ENCODE measurements at regions not wholly inside any gene's neighbourhood (a gene's known extent, or its start where the extent isn't known, plus 50 kb on each side); places are given as distances from the start of the nearest gene placed in this dataset.

GRCh38 chr14:89540830-89541470, 123.9 kb upstream of the FOXN3 start:
- no peak for DNase-seq
- 84 to 85% methylated on average over 5 of the region's 5 CpGs for WGBS, 2 donors

DNA sequence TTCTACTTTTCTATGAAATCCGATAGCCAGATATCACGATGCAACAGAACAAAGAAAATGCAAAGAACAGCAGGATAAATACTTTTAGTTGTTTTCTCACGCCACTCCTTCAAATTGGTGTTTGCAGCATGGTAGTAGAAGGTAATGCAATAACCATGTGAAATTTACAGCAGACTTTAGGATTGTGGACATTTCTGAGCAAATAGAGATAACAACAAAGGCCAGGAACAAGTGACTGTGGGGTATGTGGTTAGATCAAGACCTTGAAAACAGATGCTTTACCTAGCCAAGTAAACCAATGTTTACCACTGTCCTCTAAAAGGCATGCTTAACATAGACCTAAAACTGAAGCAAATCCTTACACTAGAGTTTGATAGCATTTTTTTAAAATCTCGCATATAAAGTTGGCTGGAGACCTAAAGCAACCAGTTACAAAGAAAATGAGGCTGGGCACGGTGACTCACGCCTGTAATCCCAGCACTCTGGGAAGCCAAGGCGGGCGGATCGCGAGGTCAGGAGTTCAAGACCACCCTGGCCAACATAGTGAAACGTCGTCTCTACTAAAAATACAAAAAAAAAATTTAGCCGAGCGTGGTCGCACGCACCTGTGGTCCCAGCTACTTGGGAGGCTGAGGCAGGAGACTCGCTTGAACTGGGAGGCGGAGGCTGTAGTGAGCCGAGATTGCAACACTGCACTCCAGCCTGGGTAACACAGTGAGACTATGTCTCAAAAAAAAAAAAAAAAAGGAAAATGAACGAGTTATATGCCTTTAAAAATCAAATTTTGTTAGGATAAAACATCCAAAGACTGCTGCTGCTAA, 123.2 kb upstream of the FOXN3 start:
- Histone ChIP-seq H3K36me3 (ENCODE audit: low read depth, missing control alignments) (no peaks in the 10 kb centered on the region), H3K27me3 (no peaks in the 10 kb centered on the region), H3K27ac (no peak overlapping the region), H3K4me3 (no peak overlapping the region), H3K4me1 (no peaks in the 10 kb centered on the region), H3K9me3 (no peaks in the 10 kb centered on the region)
- no peak for TF ChIP-seq POLR2A (IDR thresholded peaks at IDR 0.05)
- TF ChIP-seq, protein P1, sequence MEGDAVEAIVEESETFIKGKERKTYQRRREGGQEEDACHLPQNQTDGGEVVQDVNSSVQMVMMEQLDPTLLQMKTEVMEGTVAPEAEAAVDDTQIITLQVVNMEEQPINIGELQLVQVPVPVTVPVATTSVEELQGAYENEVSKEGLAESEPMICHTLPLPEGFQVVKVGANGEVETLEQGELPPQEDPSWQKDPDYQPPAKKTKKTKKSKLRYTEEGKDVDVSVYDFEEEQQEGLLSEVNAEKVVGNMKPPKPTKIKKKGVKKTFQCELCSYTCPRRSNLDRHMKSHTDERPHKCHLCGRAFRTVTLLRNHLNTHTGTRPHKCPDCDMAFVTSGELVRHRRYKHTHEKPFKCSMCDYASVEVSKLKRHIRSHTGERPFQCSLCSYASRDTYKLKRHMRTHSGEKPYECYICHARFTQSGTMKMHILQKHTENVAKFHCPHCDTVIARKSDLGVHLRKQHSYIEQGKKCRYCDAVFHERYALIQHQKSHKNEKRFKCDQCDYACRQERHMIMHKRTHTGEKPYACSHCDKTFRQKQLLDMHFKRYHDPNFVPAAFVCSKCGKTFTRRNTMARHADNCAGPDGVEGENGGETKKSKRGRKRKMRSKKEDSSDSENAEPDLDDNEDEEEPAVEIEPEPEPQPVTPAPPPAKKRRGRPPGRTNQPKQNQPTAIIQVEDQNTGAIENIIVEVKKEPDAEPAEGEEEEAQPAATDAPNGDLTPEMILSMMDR (IDR thresholded peaks at IDR 0.05): no peak
- DNase-seq: no peak
- intact Hi-C loops (cut with DNase I; ENCODE audit: low total_unique reads): no loop called here
- 87 to 88% methylated on average over 20 of the region's 20 CpGs for WGBS, 2 donors

More at GRCh38 chr14:89540830-89541470, 123.9 kb upstream of the FOXN3 start:
- H3K4me1 ChIP-seq: no peaks in the 10 kb centered on the region
- TF ChIP-seq, protein P1 (IDR thresholded peaks at IDR 0.05): no peak
- TF ChIP-seq POLR2A (IDR thresholded peaks at IDR 0.05): no peak
- H3K4me3 ChIP-seq: no peak overlapping the region
- H3K27me3 ChIP-seq: no peaks in the 10 kb centered on the region
- no peaks in the 10 kb centered on the region for H3K9me3 ChIP-seq
- H3K27ac ChIP-seq: no peak overlapping the region
- no peaks in the 10 kb centered on the region for H3K36me3 ChIP-seq (ENCODE audit: low read depth, missing control alignments)
- intact Hi-C loops (cut with DNase I; ENCODE audit: low total_unique reads): no loop called here

DNA sequence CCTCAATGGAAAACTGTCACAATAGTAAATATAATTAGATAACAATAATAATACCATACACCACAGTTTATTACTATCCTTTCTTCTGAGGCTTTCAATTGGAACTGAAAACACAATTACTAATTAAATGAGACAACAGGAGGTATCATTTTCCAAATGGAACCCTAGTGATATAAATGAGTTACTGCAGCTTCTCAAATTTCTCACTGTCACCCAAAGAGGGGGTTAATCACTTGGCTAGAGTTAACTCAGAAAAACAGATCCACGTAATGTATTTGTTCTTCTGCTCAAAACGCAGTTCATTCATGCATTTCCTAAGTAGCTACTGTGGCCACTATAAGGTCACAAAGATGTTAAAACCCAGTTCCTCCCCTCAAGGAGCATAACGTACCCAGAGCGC, 120.9 kb upstream of the FOXN3 start:
- Histone ChIP-seq H3K4me1 (no peaks in the 10 kb centered on the region), H3K27me3 (no peaks in the 10 kb centered on the region), H3K4me3 (no peak overlapping the region), H3K36me3 (ENCODE audit: low read depth, missing control alignments) (no peaks in the 10 kb centered on the region), H3K27ac (no peak overlapping the region), H3K9me3 (no peaks in the 10 kb centered on the region)
- no peak for DNase-seq
- 71 to 83% methylated on average over 4 of the region's 4 CpGs for WGBS, 2 donors
- TF ChIP-seq, protein P1 (IDR thresholded peaks at IDR 0.05): no peak
- TF ChIP-seq POLR2A (IDR thresholded peaks at IDR 0.05): no peak
- intact Hi-C loops (cut with DNase I; ENCODE audit: low total_unique reads): no loop called here

DNA sequence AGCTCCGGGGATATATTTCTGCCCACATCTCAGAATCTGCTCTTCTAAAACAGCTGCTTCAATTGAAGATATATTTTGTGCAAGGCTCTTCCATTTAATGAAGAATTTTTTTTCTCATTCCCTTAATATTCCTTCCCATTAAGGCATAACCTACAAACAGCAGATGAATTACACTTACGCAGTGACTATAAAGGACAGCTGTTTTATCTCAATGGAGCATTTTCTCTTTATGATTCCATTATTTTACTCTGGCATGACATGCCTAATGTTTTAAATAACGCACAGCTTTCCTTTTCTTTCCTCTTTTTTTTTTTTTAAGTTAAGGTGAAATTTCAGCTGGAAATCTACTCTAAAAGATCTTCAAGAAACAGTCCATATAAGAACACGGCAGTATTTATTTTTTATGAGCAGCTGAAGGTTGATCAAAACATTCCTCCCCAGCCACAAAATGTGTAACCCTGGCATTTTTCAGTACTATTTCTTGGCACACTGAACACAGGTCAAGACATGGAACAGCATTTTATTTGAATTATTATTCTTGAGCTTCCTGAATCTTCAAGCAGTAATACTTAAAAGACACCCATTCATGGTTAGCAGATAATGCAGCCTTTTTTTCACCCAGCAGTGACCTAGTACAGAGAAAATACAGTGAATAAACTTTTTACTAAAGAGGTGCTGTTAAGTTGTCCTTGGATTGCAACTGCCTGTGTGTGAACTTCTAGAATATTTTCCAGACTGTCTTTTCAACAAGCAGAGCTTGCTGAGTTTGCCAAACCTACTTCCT, 118.1 kb upstream of the FOXN3 start:
- TF ChIP-seq POLR2A (IDR thresholded peaks at IDR 0.05): no peak
- TF ChIP-seq, protein P1 (IDR thresholded peaks at IDR 0.05): no peak
- Histone ChIP-seq H3K27ac (no peak overlapping the region), H3K4me1 (no peaks in the 10 kb centered on the region), H3K9me3 (no peaks in the 10 kb centered on the region), H3K36me3 (ENCODE audit: low read depth, missing control alignments) (no peaks in the 10 kb centered on the region), H3K4me3 (no peak overlapping the region), H3K27me3 (no peaks in the 10 kb centered on the region)
- WGBS, 2 donors: 63 to 72% methylated on average over 4 of the region's 4 CpGs
- intact Hi-C loops (cut with DNase I; ENCODE audit: low total_unique reads): no loop called here
- no peak for DNase-seq
